ENCODE measurements at regions not wholly inside any gene's neighbourhood (a gene's known extent, or its start where the extent isn't known, plus 50 kb on each side); places are given as distances from the start of the nearest gene placed in this dataset.

DNA sequence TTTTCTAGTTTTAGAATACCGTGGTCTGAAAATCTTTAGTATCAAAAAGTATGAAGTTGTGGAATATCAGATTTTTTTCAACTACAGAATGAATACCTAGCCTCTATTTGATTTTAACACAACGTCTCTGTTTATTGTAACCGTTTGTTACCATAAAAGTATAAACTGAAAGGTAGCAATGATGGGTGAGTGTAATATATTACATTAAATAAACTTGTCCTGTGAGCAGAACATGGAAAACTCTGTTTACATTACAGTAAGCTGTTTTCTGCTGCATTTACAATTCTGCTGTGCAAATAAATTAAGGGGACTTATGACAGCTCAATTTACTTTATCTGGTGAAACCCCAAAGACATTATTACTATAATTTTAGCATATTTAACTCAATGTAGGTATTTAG lies 62.5 kb downstream of the CHRM3 start:
- no peaks in the 10 kb centered on the region for H4K20me1 ChIP-seq (ENCODE audit: insufficient read depth, low read length)
- H2AFZ ChIP-seq (replicated peaks; ENCODE audit: low read length, poor library complexity), result no peak overlapping the region
- H2BK5ac ChIP-seq (ENCODE audit: low read depth, low read length, poor library complexity, severe bottlenecking), result no peak overlapping the region
- no peak overlapping the region for H3K9ac ChIP-seq (ENCODE audit: low read depth, low read length)
- H3K4me2 ChIP-seq (ENCODE audit: low read depth, low read length), result no peak overlapping the region
- no peak overlapping the region for H2AK5ac ChIP-seq (ENCODE audit: low read depth, low read length)
- no peaks in the 10 kb centered on the region for H3K9me1 ChIP-seq (ENCODE audit: insufficient read depth, low read length)
- no peak overlapping the region for H2BK15ac ChIP-seq (ENCODE audit: low read depth, low read length)
- POLR2A ChIA-PET (ENCODE audit: unreplicated experiment), result no interaction called here
- H3K9me3 ChIP-seq (ENCODE audit: control insufficient read depth, insufficient read depth, low read length), result peaks cover 12% of the 10 kb centered on the region
- H3K4me3 ChIP-seq (ENCODE audit: insufficient read depth, low read depth, low read length), result no peak overlapping the region
- no peaks in the 10 kb centered on the region for H3K36me3 ChIP-seq (ENCODE audit: control insufficient read depth, insufficient read depth, low read length)
- no peak overlapping the region for H3K27ac ChIP-seq (ENCODE audit: insufficient read depth, low read length)
- CTCF ChIA-PET, result no interaction called here
- no peak for DNase-seq
- no peak overlapping the region for H4K91ac ChIP-seq (ENCODE audit: insufficient read depth, low read depth, low read length)
- TF ChIP-seq CEBPB (IDR thresholded peaks at IDR 0.05; ENCODE audit: low read depth, low read length) (no peak), BHLHE40 (IDR thresholded peaks at IDR 0.05; ENCODE audit: low read depth, low read length) (no peak), SMC3 (IDR thresholded peaks at IDR 0.05; ENCODE audit: low read depth, low read length) (no peak)
- TF ChIP-seq, protein P1, sequence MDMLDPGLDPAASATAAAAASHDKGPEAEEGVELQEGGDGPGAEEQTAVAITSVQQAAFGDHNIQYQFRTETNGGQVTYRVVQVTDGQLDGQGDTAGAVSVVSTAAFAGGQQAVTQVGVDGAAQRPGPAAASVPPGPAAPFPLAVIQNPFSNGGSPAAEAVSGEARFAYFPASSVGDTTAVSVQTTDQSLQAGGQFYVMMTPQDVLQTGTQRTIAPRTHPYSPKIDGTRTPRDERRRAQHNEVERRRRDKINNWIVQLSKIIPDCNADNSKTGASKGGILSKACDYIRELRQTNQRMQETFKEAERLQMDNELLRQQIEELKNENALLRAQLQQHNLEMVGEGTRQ (IDR thresholded peaks at IDR 0.05; ENCODE audit: low read depth, low read length), result no peak
- TF ChIP-seq, protein P2, sequence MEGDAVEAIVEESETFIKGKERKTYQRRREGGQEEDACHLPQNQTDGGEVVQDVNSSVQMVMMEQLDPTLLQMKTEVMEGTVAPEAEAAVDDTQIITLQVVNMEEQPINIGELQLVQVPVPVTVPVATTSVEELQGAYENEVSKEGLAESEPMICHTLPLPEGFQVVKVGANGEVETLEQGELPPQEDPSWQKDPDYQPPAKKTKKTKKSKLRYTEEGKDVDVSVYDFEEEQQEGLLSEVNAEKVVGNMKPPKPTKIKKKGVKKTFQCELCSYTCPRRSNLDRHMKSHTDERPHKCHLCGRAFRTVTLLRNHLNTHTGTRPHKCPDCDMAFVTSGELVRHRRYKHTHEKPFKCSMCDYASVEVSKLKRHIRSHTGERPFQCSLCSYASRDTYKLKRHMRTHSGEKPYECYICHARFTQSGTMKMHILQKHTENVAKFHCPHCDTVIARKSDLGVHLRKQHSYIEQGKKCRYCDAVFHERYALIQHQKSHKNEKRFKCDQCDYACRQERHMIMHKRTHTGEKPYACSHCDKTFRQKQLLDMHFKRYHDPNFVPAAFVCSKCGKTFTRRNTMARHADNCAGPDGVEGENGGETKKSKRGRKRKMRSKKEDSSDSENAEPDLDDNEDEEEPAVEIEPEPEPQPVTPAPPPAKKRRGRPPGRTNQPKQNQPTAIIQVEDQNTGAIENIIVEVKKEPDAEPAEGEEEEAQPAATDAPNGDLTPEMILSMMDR (conservative IDR thresholded peaks at IDR 0.05; ENCODE audit: low read depth, low read length), result no peak
- TF ChIP-seq, protein P3, sequence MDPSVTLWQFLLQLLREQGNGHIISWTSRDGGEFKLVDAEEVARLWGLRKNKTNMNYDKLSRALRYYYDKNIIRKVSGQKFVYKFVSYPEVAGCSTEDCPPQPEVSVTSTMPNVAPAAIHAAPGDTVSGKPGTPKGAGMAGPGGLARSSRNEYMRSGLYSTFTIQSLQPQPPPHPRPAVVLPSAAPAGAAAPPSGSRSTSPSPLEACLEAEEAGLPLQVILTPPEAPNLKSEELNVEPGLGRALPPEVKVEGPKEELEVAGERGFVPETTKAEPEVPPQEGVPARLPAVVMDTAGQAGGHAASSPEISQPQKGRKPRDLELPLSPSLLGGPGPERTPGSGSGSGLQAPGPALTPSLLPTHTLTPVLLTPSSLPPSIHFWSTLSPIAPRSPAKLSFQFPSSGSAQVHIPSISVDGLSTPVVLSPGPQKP (IDR thresholded peaks at IDR 0.05; ENCODE audit: borderline replicate concordance, low read depth, low read length), result no peak
- H3K27me3 ChIP-seq (ENCODE audit: control insufficient read depth, insufficient read depth, low read length), result no peaks in the 10 kb centered on the region
- no peak overlapping the region for H2BK120ac ChIP-seq (ENCODE audit: low read depth, low read length)
- H4K8ac ChIP-seq (ENCODE audit: low read depth in 2 of 2, low read length in 2 of 2), result no peak overlapping the region
- no CpG with 5 or more reads among the region's 3 CpGs for WGBS, 2 experiments (ENCODE audit: extremely low coverage in 2 of 2, insufficient read length in 1 of 2)
- H3K14ac ChIP-seq (replicated peaks; ENCODE audit: low read depth, low read length), result no peak overlapping the region
- no peak for ATAC-seq (ENCODE audit: low read depth)
- H2AK9ac ChIP-seq (replicated peaks; ENCODE audit: low read depth, low read length, poor library complexity), result no peak overlapping the region
- no peak overlapping the region for H3K56ac ChIP-seq (ENCODE audit: extremely low read depth, insufficient read depth, low read length)
- dilution Hi-C loops (cut with HindIII; ENCODE audit: low sequenced_read_pairs, unreplicated experiment), result no loop called here
- H3K4me1 ChIP-seq (ENCODE audit: control insufficient read depth, insufficient read depth, low read length), result no peaks in the 10 kb centered on the region
- in situ Hi-C loops (cut with MboI; ENCODE audit: low sequenced_read_pairs), result no loop called here
- H2BK20ac ChIP-seq (ENCODE audit: low read depth, low read length), result no peak overlapping the region
- H3K4ac ChIP-seq (ENCODE audit: low read depth, low read length), result no peak overlapping the region
- H3K18ac ChIP-seq (ENCODE audit: low read depth, low read length), result no peak overlapping the region
- H3K79me1 ChIP-seq (ENCODE audit: low read depth in 1 of 2, low read length in 2 of 2), result no peaks in the 10 kb centered on the region
- no TSS peak for BruUV-seq (replicated peaks)
- no peak overlapping the region for H3K23ac ChIP-seq (ENCODE audit: low read depth, low read length)
- intact Hi-C loops (cut with micrococcal nuclease), result no loop called here
- H4K5ac ChIP-seq (ENCODE audit: low read depth, low read length), result no peak overlapping the region

All from IMR-90 (cell line).